Activated T-cell treated with anti-CD3 and anti-CD28 coated beads, Interleukin-2, amount 50 U/mL, for 24 hours (primary cell): ENCODE measurements at regions not wholly inside any gene's neighbourhood (a gene's known extent, or its start where the extent isn't known, plus 50 kb on each side); places are given as distances from the start of the nearest gene placed in this dataset.

Experiments used
- DNase-seq: peaks from one replicate; pipeline ENCODE4 v3.0.0-alpha.2; 2020
- H3K27ac Mint-ChIP-seq: 2 replicates; pipeline ENCODE4 v1.8.0; 2020; ENCODE audit warnings: mild to moderate bottlenecking, mixed read lengths
- H3K27me3 Mint-ChIP-seq: 2 replicates; pipeline ENCODE4 v1.8.0; 2020; ENCODE audit warnings: mixed read lengths
- H3K36me3 Mint-ChIP-seq: 2 replicates; pipeline ENCODE4 v1.8.0; 2020; ENCODE audit warnings: low read depth, mixed read lengths
- H3K4me1 Mint-ChIP-seq: 2 replicates; pipeline ENCODE4 v1.8.0; 2020; ENCODE audit warnings: low read depth, mixed read lengths
- H3K4me3 Mint-ChIP-seq: 2 replicates; pipeline ENCODE4 v1.8.0; 2020; ENCODE audit warnings: mild to moderate bottlenecking, moderate library complexity, mixed read lengths
- H3K9me3 Mint-ChIP-seq: 2 replicates; pipeline ENCODE4 v1.8.0; 2020; ENCODE audit warnings: mixed read lengths

- no peaks in the 10 kb centered on the region for H3K36me3 Mint-ChIP-seq
- H3K27me3 Mint-ChIP-seq, result no peaks in the 10 kb centered on the region
- H3K27ac Mint-ChIP-seq, result no peak overlapping the region
- H3K9me3 Mint-ChIP-seq, result peaks cover 5% of the 10 kb centered on the region
- H3K4me3 Mint-ChIP-seq, result no peak overlapping the region
- no peaks in the 10 kb centered on the region for H3K4me1 Mint-ChIP-seq
- no peak for DNase-seq
Measured at GRCh38 chr7:41809940-41810576, 107.2 kb upstream of the INHBA start.

GRCh38 chr7:41809529-41809939 lies 106.6 kb upstream of the INHBA start:
- Mint-ChIP-seq H3K9me3 (peaks cover 5% of the 10 kb centered on the region), H3K4me3 (no peak overlapping the region), H3K4me1 (no peaks in the 10 kb centered on the region), H3K36me3 (no peaks in the 10 kb centered on the region), H3K27me3 (no peaks in the 10 kb centered on the region), H3K27ac (no peak overlapping the region)
- no peak for DNase-seq

GRCh38 chr7:41809116-41809515 lies 106.2 kb upstream of the INHBA start:
- H3K4me1 Mint-ChIP-seq, result no peaks in the 10 kb centered on the region
- H3K27me3 Mint-ChIP-seq, result no peaks in the 10 kb centered on the region
- H3K27ac Mint-ChIP-seq, result no peak overlapping the region
- DNase-seq, result no peak
- no peak overlapping the region for H3K4me3 Mint-ChIP-seq
- peaks cover 5% of the 10 kb centered on the region for H3K9me3 Mint-ChIP-seq
- H3K36me3 Mint-ChIP-seq, result no peaks in the 10 kb centered on the region

GRCh38 chr7:41808541-41808940 lies 105.7 kb upstream of the INHBA start:
- Mint-ChIP-seq H3K27ac (no peak overlapping the region), H3K4me3 (no peak overlapping the region), H3K9me3 (peaks cover 5% of the 10 kb centered on the region), H3K4me1 (no peaks in the 10 kb centered on the region), H3K36me3 (no peaks in the 10 kb centered on the region), H3K27me3 (no peaks in the 10 kb centered on the region)
- DNase-seq, result no peak

- peaks cover 3% of the 10 kb centered on the region for H3K9me3 Mint-ChIP-seq
- peaks cover 4% of the 10 kb centered on the region for H3K27me3 Mint-ChIP-seq
- no peak overlapping the region for H3K4me3 Mint-ChIP-seq
- no peaks in the 10 kb centered on the region for H3K36me3 Mint-ChIP-seq
- no peak for DNase-seq
- H3K4me1 Mint-ChIP-seq, result no peaks in the 10 kb centered on the region
- no peak overlapping the region for H3K27ac Mint-ChIP-seq
Measured at GRCh38 chr7:41803569-41803968, 100.7 kb upstream of the INHBA start.

GRCh38 chr7:41796331-41796730 lies 93.4 kb upstream of the INHBA start:
- DNase-seq, result no peak
- H3K4me3 Mint-ChIP-seq, result no peak overlapping the region
- H3K27me3 Mint-ChIP-seq, result peaks cover 4% of the 10 kb centered on the region
- H3K36me3 Mint-ChIP-seq, result no peaks in the 10 kb centered on the region
- H3K4me1 Mint-ChIP-seq, result no peaks in the 10 kb centered on the region
- H3K27ac Mint-ChIP-seq, result no peak overlapping the region
- H3K9me3 Mint-ChIP-seq, result no peaks in the 10 kb centered on the region

GRCh38 chr7:41795276-41795833 lies 92.5 kb upstream of the INHBA start:
- Mint-ChIP-seq H3K36me3 (no peaks in the 10 kb centered on the region), H3K27ac (no peak overlapping the region), H3K4me1 (no peaks in the 10 kb centered on the region), H3K9me3 (no peaks in the 10 kb centered on the region), H3K4me3 (no peak overlapping the region), H3K27me3 (peaks cover 4% of the 10 kb centered on the region)
- no peak for DNase-seq

GRCh38 chr7:41793556-41793955 lies 90.7 kb upstream of the INHBA start:
- no peak for DNase-seq
- H3K4me3 Mint-ChIP-seq, result no peak overlapping the region
- no peaks in the 10 kb centered on the region for H3K27me3 Mint-ChIP-seq
- no peak overlapping the region for H3K27ac Mint-ChIP-seq
- no peaks in the 10 kb centered on the region for H3K4me1 Mint-ChIP-seq
- no peaks in the 10 kb centered on the region for H3K9me3 Mint-ChIP-seq
- H3K36me3 Mint-ChIP-seq, result no peaks in the 10 kb centered on the region

- H3K27ac Mint-ChIP-seq, result no peak overlapping the region
- no peak for DNase-seq
- no peaks in the 10 kb centered on the region for H3K9me3 Mint-ChIP-seq
- H3K4me1 Mint-ChIP-seq, result no peaks in the 10 kb centered on the region
- H3K4me3 Mint-ChIP-seq, result no peak overlapping the region
- H3K36me3 Mint-ChIP-seq, result no peaks in the 10 kb centered on the region
- H3K27me3 Mint-ChIP-seq, result no peaks in the 10 kb centered on the region
Measured at GRCh38 chr7:41792120-41792519, 89.2 kb upstream of the INHBA start.

GRCh38 chr7:41788556-41788955 lies 85.7 kb upstream of the INHBA start:
- Mint-ChIP-seq H3K4me1 (no peaks in the 10 kb centered on the region), H3K27me3 (no peaks in the 10 kb centered on the region), H3K27ac (no peak overlapping the region), H3K4me3 (no peak overlapping the region), H3K36me3 (no peaks in the 10 kb centered on the region), H3K9me3 (no peaks in the 10 kb centered on the region)
- DNase-seq, result no peak

- no peaks in the 10 kb centered on the region for H3K27me3 Mint-ChIP-seq
- no peak overlapping the region for H3K27ac Mint-ChIP-seq
- H3K9me3 Mint-ChIP-seq, result no peaks in the 10 kb centered on the region
- no peak for DNase-seq
- no peaks in the 10 kb centered on the region for H3K4me1 Mint-ChIP-seq
- H3K4me3 Mint-ChIP-seq, result no peak overlapping the region
- no peaks in the 10 kb centered on the region for H3K36me3 Mint-ChIP-seq
Measured at GRCh38 chr7:41787651-41788350, 84.9 kb upstream of the INHBA start.

GRCh38 chr7:41786944-41787343 lies 84.1 kb upstream of the INHBA start:
- Mint-ChIP-seq H3K27me3 (no peaks in the 10 kb centered on the region), H3K36me3 (no peaks in the 10 kb centered on the region), H3K4me3 (no peak overlapping the region), H3K27ac (no peak overlapping the region), H3K4me1 (no peaks in the 10 kb centered on the region), H3K9me3 (no peaks in the 10 kb centered on the region)
- DNase-seq, result no peak

- no peaks in the 10 kb centered on the region for H3K9me3 Mint-ChIP-seq
- H3K27ac Mint-ChIP-seq, result no peak overlapping the region
- no peaks in the 10 kb centered on the region for H3K27me3 Mint-ChIP-seq
- no peaks in the 10 kb centered on the region for H3K36me3 Mint-ChIP-seq
- no peaks in the 10 kb centered on the region for H3K4me1 Mint-ChIP-seq
- no peak overlapping the region for H3K4me3 Mint-ChIP-seq
- DNase-seq, result no peak
Measured at GRCh38 chr7:41786404-41786803, 83.5 kb upstream of the INHBA start.

GRCh38 chr7:41785840-41786239 lies 83.0 kb upstream of the INHBA start:
- DNase-seq, result no peak
- H3K9me3 Mint-ChIP-seq, result no peaks in the 10 kb centered on the region
- no peaks in the 10 kb centered on the region for H3K4me1 Mint-ChIP-seq
- H3K4me3 Mint-ChIP-seq, result no peak overlapping the region
- H3K36me3 Mint-ChIP-seq, result no peaks in the 10 kb centered on the region
- H3K27ac Mint-ChIP-seq, result no peak overlapping the region
- H3K27me3 Mint-ChIP-seq, result no peaks in the 10 kb centered on the region

GRCh38 chr7:41785265-41785664 lies 82.4 kb upstream of the INHBA start:
- Mint-ChIP-seq H3K9me3 (no peaks in the 10 kb centered on the region), H3K4me1 (no peaks in the 10 kb centered on the region), H3K27me3 (no peaks in the 10 kb centered on the region), H3K4me3 (no peak overlapping the region), H3K27ac (no peak overlapping the region), H3K36me3 (no peaks in the 10 kb centered on the region)
- no peak for DNase-seq
